Naive B cell (primary cell): ENCODE measurements at regions not wholly inside any gene's neighbourhood (a gene's known extent, or its start where the extent isn't known, plus 50 kb on each side); places are given as distances from the start of the nearest gene placed in this dataset.

ENCODE experiments used
- ATAC-seq, 2 donors: fragments of 150-1000 bp; cut with Tn5 transposase; 2 replicates each; pipeline ENCODE4 v1.10.0; 2021; ENCODE audit warnings: low read depth in 2 of 2, mild to moderate bottlenecking in 2 of 2, moderate library complexity in 2 of 2
- DNase-seq: peaks from one replicate; pipeline ENCODE4 v3.0.0; 2022
- H3K27ac Mint-ChIP-seq, 6 donors: one replicate each; pipeline ENCODE4 v1.8.0; 2020 to 2022; ENCODE audit warnings: mild to moderate bottlenecking in 6 of 6, mixed read lengths in 6 of 6, moderate library complexity in 5 of 6, inconsistent platforms in 2 of 6
- H3K27me3 Mint-ChIP-seq, 3 donors: one replicate each; pipeline ENCODE4 v1.8.0; 2021 to 2022; ENCODE audit warnings: mixed read lengths in 3 of 3, mild to moderate bottlenecking in 1 of 3
- H3K36me3 Mint-ChIP-seq, 2 donors: one replicate each; pipeline ENCODE4 v1.8.0; 2020 to 2022; ENCODE audit warnings: mixed read lengths in 2 of 2, inconsistent platforms in 1 of 2, mild to moderate bottlenecking in 1 of 2
- H3K4me1 Mint-ChIP-seq, 3 donors: one replicate each; pipeline ENCODE4 v1.8.0; 2020 to 2022; ENCODE audit warnings: mixed read lengths in 3 of 3, inconsistent platforms in 1 of 3, mild to moderate bottlenecking in 1 of 3, moderate library complexity in 1 of 3
- H3K4me3 Mint-ChIP-seq, 8 donors: one replicate each; pipeline ENCODE4 v1.8.0; 2020 to 2022; ENCODE audit warnings: mild to moderate bottlenecking in 8 of 8, mixed read lengths in 8 of 8, moderate library complexity in 8 of 8, inconsistent platforms in 2 of 8
- H3K9me3 Mint-ChIP-seq, 7 donors: one replicate each; pipeline ENCODE4 v1.8.0; 2020 to 2022; ENCODE audit warnings: mixed read lengths in 7 of 7, mild to moderate bottlenecking in 5 of 7, inconsistent platforms in 2 of 7, moderate library complexity in 1 of 7

GRCh38 chr2:196479350-196479749, 160.2 kb upstream of the CCDC150 start:
- Mint-ChIP-seq H3K27ac (no peak overlapping the region), H3K4me1 (no peaks in the 10 kb centered on the region), H3K4me3 (no peak overlapping the region), H3K36me3 (no peaks in the 10 kb centered on the region), H3K9me3 (no peaks in the 10 kb centered on the region), H3K27me3 (peaks cover 4 to 24% (median 21%) of the 10 kb centered on the region in 3 donors)
- DNase-seq: no peak
- no peak for ATAC-seq

DNA sequence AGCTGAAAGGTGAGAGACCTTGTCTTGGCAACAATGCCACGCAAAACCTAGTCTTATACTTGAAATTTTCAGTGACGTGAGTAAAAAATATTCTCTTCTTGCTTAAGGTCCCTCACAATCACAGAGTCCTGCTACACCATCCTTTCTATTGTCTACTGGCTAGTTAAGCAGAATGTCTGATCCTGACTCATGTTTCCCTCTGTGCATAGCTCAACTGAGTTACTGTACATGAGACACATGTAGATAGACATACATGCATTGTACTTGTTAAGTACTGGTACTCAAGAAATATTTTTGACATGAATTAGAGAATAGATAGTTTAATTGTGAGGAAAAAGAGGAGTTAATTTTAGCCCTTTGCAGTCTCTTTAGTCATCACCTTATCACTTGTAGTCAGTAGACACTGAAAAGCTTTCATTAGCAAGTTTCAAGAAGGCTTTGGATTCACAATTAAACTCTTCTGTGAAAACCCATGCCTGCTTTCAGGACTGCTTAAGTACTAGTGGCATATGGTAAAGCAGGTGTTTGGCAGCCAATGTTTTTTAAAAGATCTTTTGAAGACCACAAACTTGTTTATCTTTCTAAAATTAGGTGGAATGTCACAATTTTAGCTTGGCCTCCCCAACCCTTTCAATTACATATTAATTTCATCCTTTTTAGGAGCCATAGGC, 158.7 kb upstream of the CCDC150 start:
- no peaks in the 10 kb centered on the region for H3K4me1 Mint-ChIP-seq
- H3K36me3 Mint-ChIP-seq: no peaks in the 10 kb centered on the region
- no peak overlapping the region for H3K27ac Mint-ChIP-seq
- peaks cover 0 to 2% (median 0%) of the 10 kb centered on the region in 7 donors for H3K9me3 Mint-ChIP-seq
- ATAC-seq (no peak), DNase-seq (no peak)
- H3K27me3 Mint-ChIP-seq: peaks cover 17 to 33% (median 25%) of the 10 kb centered on the region in 3 donors
- no peak overlapping the region for H3K4me3 Mint-ChIP-seq

GRCh38 chr2:196481324-196481697, 158.2 kb upstream of the CCDC150 start:
- H3K4me3 Mint-ChIP-seq: no peak overlapping the region
- peaks cover 22 to 38% (median 27%) of the 10 kb centered on the region in 3 donors for H3K27me3 Mint-ChIP-seq

GRCh38 chr2:196482119-196483065, 157.1 kb upstream of the CCDC150 start:
- H3K27me3 Mint-ChIP-seq: peaks cover 23 to 42% (median 28%) of the 10 kb centered on the region in 3 donors
- H3K27ac Mint-ChIP-seq: peak overlapping the region in 2 of 6 donors; percentile 37 to 83
- peaks cover 0 to 2% (median 0%) of the 10 kb centered on the region in 7 donors for H3K9me3 Mint-ChIP-seq
- no peak for ATAC-seq
- no peaks in the 10 kb centered on the region for H3K36me3 Mint-ChIP-seq
- DNase-seq: no peak
- H3K4me1 Mint-ChIP-seq: no peaks in the 10 kb centered on the region
- H3K4me3 Mint-ChIP-seq: no peak overlapping the region

More at GRCh38 chr2:196481324-196481697, 158.2 kb upstream of the CCDC150 start:
- Mint-ChIP-seq H3K36me3 (no peaks in the 10 kb centered on the region), H3K27ac (no peak overlapping the region), H3K9me3 (peaks cover 0 to 2% (median 0%) of the 10 kb centered on the region in 7 donors), H3K4me1 (no peaks in the 10 kb centered on the region)
- no peak for ATAC-seq
- no peak for DNase-seq

DNA sequence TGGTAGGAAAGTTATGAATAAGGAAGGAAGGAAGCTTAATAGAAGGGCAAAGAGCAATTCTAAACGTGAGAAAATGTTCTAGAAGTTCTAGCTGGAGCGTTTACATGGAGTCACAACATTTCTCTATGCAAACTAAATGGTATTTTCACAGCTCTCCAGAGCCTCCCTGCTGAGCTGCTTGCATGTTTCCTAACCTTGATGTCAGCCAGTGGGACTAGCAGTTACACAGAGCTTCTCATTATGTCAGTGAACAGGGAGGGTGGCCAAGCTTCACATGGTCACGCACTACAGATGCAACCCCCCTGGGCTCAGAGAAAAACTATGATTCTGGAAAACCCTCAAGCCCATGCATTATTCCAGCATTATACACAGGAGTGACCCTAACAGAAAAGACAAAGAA, 153.4 kb upstream of the CCDC150 start:
- H3K27me3 Mint-ChIP-seq: peaks cover 26 to 35% (median 28%) of the 10 kb centered on the region in 3 donors
- H3K27ac Mint-ChIP-seq: no peak overlapping the region
- H3K9me3 Mint-ChIP-seq: peaks cover 0 to 7% (median 2%) of the 10 kb centered on the region in 7 donors
- no peaks in the 10 kb centered on the region for H3K36me3 Mint-ChIP-seq
- H3K4me3 Mint-ChIP-seq: peak overlapping the region in 1 of 8 donors; percentile 30
- DNase-seq (no peak), ATAC-seq (no peak)
- H3K4me1 Mint-ChIP-seq: no peaks in the 10 kb centered on the region

GRCh38 chr2:196487417-196487816, 152.1 kb upstream of the CCDC150 start:
- Mint-ChIP-seq H3K36me3 (no peaks in the 10 kb centered on the region), H3K9me3 (peaks cover 0 to 7% (median 2%) of the 10 kb centered on the region in 7 donors), H3K4me3 (no peak overlapping the region), H3K4me1 (no peaks in the 10 kb centered on the region), H3K27me3 (peaks cover 25 to 35% (median 26%) of the 10 kb centered on the region in 3 donors), H3K27ac (no peak overlapping the region)
- DNase-seq (no peak), ATAC-seq (no peak)

- no peak overlapping the region for H3K4me3 Mint-ChIP-seq
- DNase-seq: no peak
- peaks cover 0 to 9% of the 10 kb centered on the region in 2 donors for H3K36me3 Mint-ChIP-seq
- no peak for ATAC-seq
- no peaks in the 10 kb centered on the region for H3K4me1 Mint-ChIP-seq
- H3K27ac Mint-ChIP-seq: no peak overlapping the region
- H3K27me3 Mint-ChIP-seq: peaks cover 24 to 42% (median 33%) of the 10 kb centered on the region in 3 donors
- peaks cover 2 to 16% (median 10%) of the 10 kb centered on the region in 7 donors for H3K9me3 Mint-ChIP-seq
Measured at GRCh38 chr2:196489371-196489770, 150.1 kb upstream of the CCDC150 start.

- DNase-seq: no peak
- peaks cover 0 to 11% of the 10 kb centered on the region in 2 donors for H3K36me3 Mint-ChIP-seq
- no peak for ATAC-seq
- no peak overlapping the region for H3K4me3 Mint-ChIP-seq
- H3K27me3 Mint-ChIP-seq: peaks cover 17 to 23% (median 21%) of the 10 kb centered on the region in 3 donors
- H3K27ac Mint-ChIP-seq: no peak overlapping the region
- no peaks in the 10 kb centered on the region for H3K4me1 Mint-ChIP-seq
- H3K9me3 Mint-ChIP-seq: peaks cover 0 to 19% (median 13%) of the 10 kb centered on the region in 7 donors
Measured at GRCh38 chr2:196492946-196493345, 146.6 kb upstream of the CCDC150 start.

- H3K27me3 Mint-ChIP-seq: peaks cover 13 to 24% (median 24%) of the 10 kb centered on the region in 3 donors
- H3K4me3 Mint-ChIP-seq: no peak overlapping the region
- ATAC-seq (no peak), DNase-seq (no peak)
- H3K4me1 Mint-ChIP-seq: no peaks in the 10 kb centered on the region
- H3K27ac Mint-ChIP-seq: no peak overlapping the region
- peaks cover 0 to 14% of the 10 kb centered on the region in 2 donors for H3K36me3 Mint-ChIP-seq
- peaks cover 5 to 29% (median 13%) of the 10 kb centered on the region in 7 donors for H3K9me3 Mint-ChIP-seq
Measured at GRCh38 chr2:196498962-196499361, 140.6 kb upstream of the CCDC150 start.

GRCh38 chr2:196499686-196500085, 139.8 kb upstream of the CCDC150 start:
- no peak overlapping the region for H3K27ac Mint-ChIP-seq
- no peak for DNase-seq
- H3K4me1 Mint-ChIP-seq: peaks cover 0 to 5% (median 0%) of the 10 kb centered on the region in 3 donors
- H3K27me3 Mint-ChIP-seq: peaks cover 16 to 24% (median 17%) of the 10 kb centered on the region in 3 donors
- H3K4me3 Mint-ChIP-seq: no peak overlapping the region
- peaks cover 0 to 7% of the 10 kb centered on the region in 2 donors for H3K36me3 Mint-ChIP-seq
- ATAC-seq: no peak
- peaks cover 0 to 24% (median 9%) of the 10 kb centered on the region in 7 donors for H3K9me3 Mint-ChIP-seq

DNA sequence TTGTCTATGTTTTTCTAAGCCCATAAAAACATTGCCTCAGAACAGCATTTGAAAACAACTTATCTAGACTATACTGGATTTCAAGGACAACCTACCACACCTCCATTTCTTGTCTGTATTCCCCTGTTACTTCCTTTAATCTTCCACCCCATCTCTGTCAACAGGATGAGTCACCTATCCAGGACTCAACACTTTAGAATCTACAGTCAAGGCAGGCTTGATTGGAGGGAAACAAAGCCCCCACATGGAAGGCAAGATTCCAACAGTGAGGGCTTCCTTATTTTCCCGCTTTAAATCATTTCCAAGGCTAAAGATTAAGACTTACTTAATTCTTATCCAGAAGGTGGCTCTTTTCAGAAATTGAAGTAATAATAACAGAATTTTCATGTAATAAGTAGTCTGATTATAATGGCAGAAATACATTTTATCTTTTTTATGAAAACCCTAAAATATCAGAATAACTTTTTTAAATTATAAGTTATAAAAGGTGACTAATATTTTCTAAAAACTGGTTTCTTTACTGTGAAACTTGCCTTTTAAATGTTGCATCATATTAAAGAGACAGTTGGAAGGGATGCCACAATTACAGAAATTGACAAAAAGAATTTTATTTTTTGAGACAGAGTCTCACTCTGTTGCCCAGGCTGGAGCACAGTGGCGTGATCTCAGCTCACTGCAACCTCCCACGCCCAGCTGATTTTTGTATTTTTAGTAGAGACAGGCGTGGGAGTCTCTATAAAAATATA, 138.7 kb upstream of the CCDC150 start:
- no peak overlapping the region for H3K27ac Mint-ChIP-seq
- no peak overlapping the region for H3K4me3 Mint-ChIP-seq
- peaks cover 0 to 24% (median 9%) of the 10 kb centered on the region in 7 donors for H3K9me3 Mint-ChIP-seq
- peaks cover 0 to 6% (median 0%) of the 10 kb centered on the region in 3 donors for H3K4me1 Mint-ChIP-seq
- ATAC-seq (no peak), DNase-seq (no peak)
- peaks cover 8 to 24% (median 17%) of the 10 kb centered on the region in 3 donors for H3K27me3 Mint-ChIP-seq
- H3K36me3 Mint-ChIP-seq: peaks cover 0 to 7% of the 10 kb centered on the region in 2 donors

DNA sequence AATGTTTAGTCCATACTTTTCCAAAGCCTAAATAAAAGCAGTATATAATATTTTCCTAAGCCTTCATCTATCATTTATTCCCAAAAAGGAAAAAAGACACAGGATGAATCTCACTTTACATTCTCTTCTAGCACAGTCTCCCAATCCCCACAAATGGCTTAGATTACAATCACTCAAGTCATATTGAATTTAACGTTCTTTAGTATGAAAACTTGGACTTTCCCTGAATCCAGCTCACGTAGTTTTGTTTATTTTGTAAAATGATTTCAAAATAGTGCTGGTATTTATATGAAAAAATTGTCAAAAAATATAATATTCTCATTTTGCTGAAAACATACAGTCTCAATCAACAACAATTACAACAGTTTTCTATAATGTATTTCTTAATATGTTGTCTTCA, 137.7 kb upstream of the CCDC150 start:
- ATAC-seq (no peak), DNase-seq (no peak)
- H3K4me1 Mint-ChIP-seq: peaks cover 0 to 6% (median 0%) of the 10 kb centered on the region in 3 donors
- no peak overlapping the region for H3K27ac Mint-ChIP-seq
- no peak overlapping the region for H3K4me3 Mint-ChIP-seq
- peaks cover 8 to 24% (median 17%) of the 10 kb centered on the region in 3 donors for H3K27me3 Mint-ChIP-seq
- H3K36me3 Mint-ChIP-seq: peaks cover 0 to 7% of the 10 kb centered on the region in 2 donors
- peaks cover 0 to 24% (median 9%) of the 10 kb centered on the region in 7 donors for H3K9me3 Mint-ChIP-seq

DNA sequence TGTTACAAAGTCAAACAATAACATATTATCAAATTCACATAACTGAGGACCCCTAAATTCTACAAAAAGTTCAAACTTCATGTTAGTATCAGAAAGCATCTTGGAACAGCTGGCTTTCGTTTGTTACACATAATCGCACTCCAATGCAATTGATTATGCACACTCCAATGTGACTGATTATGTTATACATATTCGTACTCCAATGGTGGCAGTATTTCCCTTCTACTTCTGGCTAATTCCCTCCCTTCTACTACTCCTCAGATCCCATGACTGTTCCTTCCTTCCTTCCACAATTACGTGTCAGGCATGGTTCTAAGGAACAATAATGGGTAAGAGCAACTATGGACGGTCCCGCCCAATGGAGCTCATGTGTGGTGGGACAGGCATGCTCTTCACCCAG, 137.1 kb upstream of the CCDC150 start:
- Mint-ChIP-seq H3K27ac (no peak overlapping the region), H3K27me3 (peaks cover 8 to 25% (median 17%) of the 10 kb centered on the region in 3 donors), H3K4me1 (peaks cover 0 to 6% (median 0%) of the 10 kb centered on the region in 3 donors), H3K36me3 (peaks cover 0 to 7% of the 10 kb centered on the region in 2 donors), H3K4me3 (no peak overlapping the region), H3K9me3 (peaks cover 0 to 22% (median 9%) of the 10 kb centered on the region in 7 donors)
- ATAC-seq (no peak), DNase-seq (no peak)
